GM21723 (cell line): ENCODE measurements at regions not wholly inside any gene's neighbourhood (a gene's known extent, or its start where the extent isn't known, plus 50 kb on each side); places are given as distances from the start of the nearest gene placed in this dataset.
"Not testable (repeated sequence)": the region's sequence is repeated elsewhere in the genome, so short reads cannot be mapped to it uniquely, and the experiment has no call there.

Experiments
- ATAC-seq: cut with Tn5 transposase; IDR thresholded peaks from one replicate; pipeline ENCODE4 v1.9.1; 2021; ENCODE audit warnings: mild to moderate bottlenecking, moderate library complexity; ENCODE audit not compliant: unreplicated experiment

GRCh38 chr11:37841016-37841415 is 1243.0 kb upstream of the RAG2 start:
- no peak for ATAC-seq

DNA sequence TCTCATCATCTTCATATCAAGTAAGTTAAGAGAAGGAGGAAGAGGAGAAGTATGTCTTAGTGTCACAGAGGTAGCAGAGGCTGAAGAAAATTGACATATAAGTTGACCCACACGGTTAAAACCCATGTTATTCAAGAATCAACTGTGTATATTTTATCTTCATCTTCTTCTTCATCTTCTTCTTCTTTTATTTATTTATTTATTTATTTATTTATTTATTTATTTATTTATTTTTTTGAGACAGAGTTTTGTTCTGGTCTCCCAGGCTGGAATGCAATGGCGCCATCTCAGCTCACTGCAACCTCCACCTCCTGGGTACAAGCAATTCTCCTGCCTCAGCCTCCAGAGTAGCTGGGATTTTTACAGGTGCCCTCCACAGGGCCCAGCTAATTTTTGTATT is 1242.3 kb upstream of the RAG2 start:
- ATAC-seq = not testable (repeated sequence)

GRCh38 chr11:37830529-37830928 is 1232.5 kb upstream of the RAG2 start:
- no peak for ATAC-seq

DNA sequence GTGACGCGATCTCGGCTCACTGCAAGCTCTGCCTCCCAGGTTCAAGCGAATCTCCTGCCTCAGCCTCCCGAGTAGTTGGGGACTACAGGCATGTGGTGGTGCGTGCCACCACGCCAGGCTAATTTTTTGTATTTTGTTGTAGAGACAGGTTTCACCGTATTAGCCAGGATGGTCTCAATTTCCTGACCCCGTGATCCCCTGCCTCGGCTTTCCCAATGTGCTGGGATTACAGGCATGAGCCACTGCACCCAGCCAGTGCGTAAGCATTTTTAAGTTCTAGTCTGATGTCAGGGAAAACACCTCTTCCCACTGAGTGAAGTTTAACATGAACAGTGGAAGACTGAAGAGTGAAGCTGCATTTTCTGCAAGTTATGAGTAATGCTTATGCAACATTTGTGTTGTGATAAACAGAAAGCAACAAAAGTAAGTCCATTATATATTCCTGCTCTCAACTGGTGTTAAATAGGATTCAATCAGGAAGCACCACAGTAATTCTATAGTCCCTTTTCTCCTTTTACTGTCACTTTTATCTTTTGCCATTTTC is 1219.8 kb upstream of the RAG2 start:
- no peak for ATAC-seq

DNA sequence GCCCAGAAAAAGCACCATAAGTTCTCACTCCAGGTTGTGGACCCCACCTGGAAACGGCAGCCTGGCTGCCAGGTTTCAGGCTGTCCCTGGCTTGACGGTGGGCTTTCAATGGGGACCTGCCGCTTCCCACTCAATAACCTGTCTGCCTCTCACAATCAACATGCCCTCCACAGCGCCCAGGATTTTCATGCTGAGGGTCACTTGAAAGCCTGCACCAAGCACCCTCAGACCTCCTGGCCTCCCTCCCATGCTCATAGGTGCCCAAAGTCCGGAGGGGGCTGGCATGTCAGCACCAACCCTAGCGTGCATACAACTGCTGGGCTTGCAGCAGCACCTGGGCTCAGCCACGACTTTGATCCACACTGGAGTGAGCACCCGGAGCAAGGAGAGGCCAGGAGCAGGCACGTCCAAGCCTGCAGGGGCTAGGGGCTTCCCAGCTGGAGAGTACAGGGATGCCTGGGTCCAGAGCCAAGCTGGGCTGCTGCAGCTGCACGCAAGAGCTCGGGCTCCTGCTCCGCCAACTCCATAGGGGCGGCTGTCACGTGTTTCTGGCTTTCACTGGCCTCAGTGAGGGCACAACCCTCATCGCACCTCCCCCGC is 1214.3 kb upstream of the RAG2 start:
- ATAC-seq = no peak

- ATAC-seq = no peak
These were observed 1213.3 kb upstream of the RAG2 start for GRCh38 chr11:37811349-37811748.

DNA sequence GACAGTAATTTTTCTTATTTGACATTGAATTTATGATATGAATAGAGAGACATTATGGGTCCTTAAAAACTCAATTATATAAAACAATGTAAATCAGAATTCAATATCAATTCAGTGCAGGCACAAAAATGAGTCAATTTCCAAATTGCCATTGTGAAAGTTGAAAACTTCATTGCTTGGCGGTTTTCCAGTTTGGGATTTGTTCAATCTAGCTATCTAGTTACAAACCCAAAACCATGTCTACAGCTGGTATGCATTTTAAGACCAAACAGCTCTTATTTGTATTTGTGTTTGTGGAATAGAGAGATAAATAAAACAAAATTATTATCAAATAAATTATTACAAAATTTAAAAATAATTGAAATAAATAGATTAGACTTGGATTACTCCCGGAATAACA is 1206.6 kb upstream of the RAG2 start:
- ATAC-seq = no peak

- no peak for ATAC-seq
These were observed 1190.3 kb upstream of the RAG2 start for GRCh38 chr11:37788141-37788877.

GRCh38 chr11:37786214-37786755 is 1188.2 kb upstream of the RAG2 start:
- ATAC-seq = no peak

DNA sequence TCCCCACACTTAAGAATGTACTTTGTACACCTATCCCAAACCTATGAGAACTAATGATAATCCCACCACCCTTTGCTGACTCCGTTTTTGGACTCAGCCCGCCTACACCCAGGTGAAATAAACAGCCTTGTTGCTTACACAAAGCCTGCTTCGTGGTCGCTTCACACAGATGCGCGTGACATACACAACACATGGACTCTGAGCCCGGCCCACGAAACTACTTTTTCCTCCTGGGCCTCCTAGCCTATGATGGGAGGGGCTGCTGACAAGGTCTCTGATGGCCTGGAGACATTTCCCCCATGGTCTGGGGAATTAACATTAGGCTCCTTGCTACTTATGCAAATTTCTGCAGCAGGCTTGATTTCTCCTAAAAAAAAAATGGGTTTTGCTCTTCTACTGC is 1176.4 kb upstream of the RAG2 start:
- ATAC-seq = no peak

- no peak for ATAC-seq
These were observed 1172.1 kb upstream of the RAG2 start for GRCh38 chr11:37770145-37770544.

GRCh38 chr11:37762079-37762478 is 1164.0 kb upstream of the RAG2 start:
- ATAC-seq = no peak

DNA sequence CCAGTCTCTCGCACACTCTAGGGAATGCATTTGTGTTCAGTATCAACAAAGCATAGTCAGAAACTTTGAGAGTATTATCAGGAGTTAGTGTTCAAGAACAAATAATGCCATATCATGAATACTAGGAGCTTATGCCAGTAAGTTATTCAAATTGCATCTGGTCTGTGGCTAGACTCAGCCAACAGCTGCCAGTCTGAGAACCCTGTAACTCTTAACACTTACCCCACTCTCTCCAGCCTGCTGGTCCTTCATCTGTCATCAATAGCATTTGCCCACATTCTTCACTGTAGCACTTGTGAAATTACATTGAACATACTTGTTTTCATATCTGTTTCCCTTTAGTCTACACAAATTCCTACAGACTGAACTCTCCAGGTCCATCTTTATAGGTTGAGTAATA is 1157.5 kb upstream of the RAG2 start:
- no peak for ATAC-seq

DNA sequence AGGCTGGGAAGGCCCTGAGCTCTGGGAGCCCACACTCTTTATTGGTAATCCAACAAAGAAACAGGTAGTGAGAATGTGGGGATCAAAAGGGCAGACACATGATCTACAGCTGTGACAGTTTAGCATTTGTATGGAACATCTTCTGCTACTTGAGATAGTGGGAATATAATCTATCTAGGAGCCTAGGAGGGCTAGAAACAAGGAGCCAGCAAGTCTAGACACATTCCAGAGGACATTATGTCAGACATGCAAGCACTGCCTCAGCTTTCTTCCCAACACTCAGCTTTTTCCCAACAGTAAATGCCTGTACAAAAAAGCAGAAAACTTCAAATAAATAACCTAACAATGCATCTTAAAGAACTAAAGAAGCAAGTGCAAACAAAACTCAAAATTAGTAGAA is 1150.6 kb upstream of the RAG2 start:
- no peak for ATAC-seq

- no peak for ATAC-seq
These were observed 1149.1 kb upstream of the RAG2 start for GRCh38 chr11:37747121-37747520.

DNA sequence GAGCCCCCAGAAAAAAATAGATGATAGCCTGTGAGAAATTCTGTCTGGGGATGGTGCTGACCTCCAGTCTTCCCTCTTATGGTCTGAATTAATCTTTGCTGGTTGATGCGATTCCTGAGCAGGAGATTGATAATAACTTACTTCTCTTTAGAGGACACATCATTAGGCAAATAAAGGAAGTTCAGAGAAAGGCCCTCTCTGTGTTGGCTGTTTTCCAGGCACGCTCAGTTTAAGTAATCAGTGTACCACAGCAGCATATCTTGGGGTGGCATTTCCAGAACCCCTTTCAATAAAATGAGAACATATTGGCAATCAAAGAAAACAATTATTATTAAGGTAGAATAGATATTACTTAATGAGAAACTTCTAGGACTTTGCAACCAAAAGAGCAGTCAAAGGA is 1129.3 kb upstream of the RAG2 start:
- ATAC-seq = no peak

DNA sequence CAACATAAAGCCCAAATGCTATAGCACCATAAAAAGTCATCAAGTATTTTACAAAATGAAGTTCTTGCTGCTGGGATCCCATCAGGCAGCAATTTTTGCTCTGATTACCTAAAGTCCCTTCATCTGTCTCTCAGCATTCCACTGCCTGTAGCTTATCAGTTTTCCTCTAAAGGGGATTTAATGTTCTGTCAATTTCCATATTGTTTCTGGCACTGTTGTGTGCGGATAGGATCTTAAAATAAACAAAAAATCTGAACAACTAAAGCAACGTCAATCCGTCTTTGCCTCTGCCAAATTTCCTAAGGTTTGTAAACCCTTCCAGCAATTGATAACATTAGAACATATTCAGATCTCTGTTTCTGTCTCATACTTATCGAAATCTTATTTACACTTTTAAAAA is 1126.3 kb upstream of the RAG2 start:
- ATAC-seq = no peak

DNA sequence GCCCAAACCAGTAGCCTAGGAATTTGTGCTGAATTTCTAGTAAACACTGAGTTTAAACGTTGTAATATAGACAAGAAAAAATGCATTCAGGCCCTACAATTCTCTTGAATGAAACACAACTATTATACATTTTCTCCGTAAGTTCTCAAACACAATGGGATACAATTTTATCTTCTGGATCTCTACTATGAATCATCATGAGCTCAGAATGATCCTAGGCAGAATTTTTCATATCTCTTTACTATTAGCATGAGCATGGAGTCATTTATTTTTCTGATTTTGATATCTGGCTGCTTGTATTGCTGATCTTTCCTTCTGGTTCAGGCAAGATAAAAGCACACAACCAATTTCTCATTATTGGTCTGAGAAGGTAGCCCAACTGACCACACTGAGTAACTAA is 1123.4 kb upstream of the RAG2 start:
- no peak for ATAC-seq

DNA sequence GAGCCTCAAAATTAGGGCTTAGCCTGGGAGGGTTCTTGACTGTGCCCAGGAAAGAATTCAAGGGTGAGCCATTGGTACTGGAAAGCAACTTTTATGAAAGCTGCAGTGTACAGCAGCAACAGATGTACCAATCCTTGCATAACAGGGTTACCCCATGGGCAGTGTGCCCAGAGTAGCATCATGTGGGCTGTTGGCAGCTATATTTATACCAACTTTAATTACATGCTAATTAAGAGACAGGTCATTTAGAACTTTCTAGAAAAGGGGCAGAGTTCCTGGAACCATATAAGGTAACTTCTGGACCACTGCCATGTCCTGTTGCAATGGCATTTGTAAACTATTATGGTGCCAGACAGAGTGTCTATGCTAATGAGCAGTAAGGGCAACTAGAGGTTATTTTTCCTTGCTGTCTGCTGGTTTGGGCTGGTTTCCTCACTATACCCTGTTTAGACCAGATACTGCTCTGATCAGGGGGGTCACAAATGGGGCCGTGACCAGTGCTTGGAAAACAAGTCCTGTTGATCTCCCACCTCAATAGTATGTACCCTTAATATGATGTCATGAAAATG is 1120.5 kb upstream of the RAG2 start:
- ATAC-seq = no peak

DNA sequence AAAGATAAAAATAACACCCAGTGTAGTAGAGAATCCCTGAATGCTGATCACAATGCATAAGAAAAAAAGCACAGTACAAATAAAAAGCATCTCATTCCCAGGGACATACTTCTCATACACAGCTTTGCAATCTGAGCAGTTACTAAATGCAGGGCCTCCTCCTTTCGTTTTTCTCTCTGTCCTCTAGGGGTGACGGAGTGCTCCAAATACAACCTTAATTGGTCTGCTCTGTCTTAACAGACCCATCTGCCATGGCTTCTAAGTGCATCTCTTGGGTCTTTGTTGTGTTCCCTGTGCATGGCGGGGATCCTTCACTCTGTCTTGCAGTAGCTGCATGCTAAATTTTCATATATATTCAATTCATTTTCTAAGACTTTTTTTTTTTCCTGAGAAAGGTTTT is 1114.2 kb upstream of the RAG2 start:
- ATAC-seq = no peak

DNA sequence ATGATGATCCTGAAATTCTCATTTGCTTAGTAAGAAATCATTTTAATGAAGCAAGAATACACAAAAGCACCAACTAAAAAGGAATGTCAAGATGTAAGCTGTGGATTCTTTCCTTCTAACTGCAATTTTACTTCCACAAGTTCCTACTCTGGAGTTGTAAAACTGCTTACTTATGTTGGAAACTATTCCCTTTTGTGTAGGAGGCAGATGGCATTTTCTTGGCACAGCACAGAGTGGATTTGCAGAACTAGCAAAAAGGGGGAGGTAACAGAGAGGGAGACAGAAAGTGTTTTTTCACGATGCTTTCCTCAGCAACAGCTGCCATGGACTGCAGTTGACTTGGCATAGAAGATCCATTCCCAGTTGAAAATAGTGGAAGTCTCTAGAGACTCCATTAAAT is 1112.0 kb upstream of the RAG2 start:
- ATAC-seq = no peak

GRCh38 chr11:37704791-37705190 is 1106.8 kb upstream of the RAG2 start:
- ATAC-seq = no peak
